Fibroblast of peridontal ligament (primary cell): ENCODE measurements at regions not wholly inside any gene's neighbourhood (a gene's known extent, or its start where the extent isn't known, plus 50 kb on each side); places are given as distances from the start of the nearest gene placed in this dataset.

Experiments used
- DNase-seq: peaks from one replicate; pipeline ENCODE4 v3.0.0-alpha.2; 2010; ENCODE audit errors: extremely low read depth

DNA sequence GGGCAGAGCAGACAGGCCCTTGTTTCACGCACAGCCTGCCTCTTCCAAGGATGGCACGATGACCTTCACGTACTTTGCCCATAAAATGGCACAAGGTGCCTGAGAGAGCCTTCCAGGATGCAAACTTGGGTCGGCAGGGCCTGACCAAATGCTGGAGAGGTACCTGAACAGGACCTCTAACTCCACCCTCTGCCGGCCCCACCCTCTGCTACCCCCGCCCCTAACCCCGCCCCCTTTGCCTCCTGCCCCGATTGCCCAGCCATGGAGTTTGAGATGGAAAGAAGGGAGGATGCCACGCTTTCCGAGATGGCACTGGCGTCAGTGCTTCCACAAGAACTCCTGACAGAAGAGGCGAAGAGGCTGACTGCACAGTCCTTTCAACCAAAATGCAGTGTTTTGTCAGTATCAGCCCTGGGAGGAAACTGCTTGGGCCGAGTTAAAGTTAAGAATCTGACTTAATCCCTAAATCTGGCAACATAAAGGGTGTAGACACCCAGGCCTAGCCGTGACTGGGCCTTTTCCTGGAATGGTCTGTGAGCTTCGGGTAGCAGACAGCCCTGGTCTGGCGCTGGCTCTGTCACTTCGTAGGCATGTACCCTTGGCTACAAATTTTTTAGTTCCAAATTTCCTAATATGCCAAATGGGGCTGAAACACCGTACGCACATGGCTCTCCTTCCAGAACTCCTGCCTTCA is 230.3 kb upstream of the RGMA start:
- no peak for DNase-seq

DNA sequence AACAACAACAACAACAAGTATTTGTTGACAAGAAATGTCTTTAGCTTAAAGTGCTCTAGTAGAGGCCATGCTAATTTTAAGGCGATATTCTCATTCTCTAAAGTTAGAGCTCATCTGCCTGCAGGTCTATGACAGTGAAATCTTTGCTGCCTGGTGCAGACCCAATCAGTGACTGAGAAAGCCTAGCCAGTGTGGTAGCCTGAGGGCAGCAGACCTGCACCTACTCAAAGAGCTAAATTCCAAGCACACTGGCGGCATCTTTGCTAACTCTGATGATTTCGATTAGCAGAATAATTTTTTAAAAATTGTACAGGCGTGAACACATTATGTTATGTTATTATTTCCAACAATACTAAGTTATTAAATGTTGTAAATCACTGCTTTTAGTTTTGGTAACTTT is 228.8 kb upstream of the RGMA start:
- DNase-seq, result no peak

DNA sequence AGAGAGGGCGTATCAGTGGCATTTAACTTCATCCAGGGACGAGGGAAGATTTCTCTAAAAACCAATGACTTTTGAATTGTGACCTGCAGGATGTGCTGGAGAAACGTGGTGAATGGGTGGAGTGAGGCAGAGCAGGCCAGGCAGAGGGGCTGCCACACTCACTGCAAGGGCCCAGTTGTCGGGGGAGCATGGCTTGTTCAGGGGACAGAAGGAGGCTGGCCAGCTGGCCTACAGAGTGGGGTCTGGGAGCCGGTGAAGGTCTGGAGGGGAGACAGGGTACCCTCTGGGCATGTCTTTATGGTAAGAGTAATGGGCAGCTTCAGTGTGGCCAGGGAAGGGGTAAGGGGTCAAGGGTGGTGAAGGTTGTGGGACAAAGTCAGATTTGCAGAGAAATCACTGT is 225.2 kb upstream of the RGMA start:
- DNase-seq, result no peak

DNA sequence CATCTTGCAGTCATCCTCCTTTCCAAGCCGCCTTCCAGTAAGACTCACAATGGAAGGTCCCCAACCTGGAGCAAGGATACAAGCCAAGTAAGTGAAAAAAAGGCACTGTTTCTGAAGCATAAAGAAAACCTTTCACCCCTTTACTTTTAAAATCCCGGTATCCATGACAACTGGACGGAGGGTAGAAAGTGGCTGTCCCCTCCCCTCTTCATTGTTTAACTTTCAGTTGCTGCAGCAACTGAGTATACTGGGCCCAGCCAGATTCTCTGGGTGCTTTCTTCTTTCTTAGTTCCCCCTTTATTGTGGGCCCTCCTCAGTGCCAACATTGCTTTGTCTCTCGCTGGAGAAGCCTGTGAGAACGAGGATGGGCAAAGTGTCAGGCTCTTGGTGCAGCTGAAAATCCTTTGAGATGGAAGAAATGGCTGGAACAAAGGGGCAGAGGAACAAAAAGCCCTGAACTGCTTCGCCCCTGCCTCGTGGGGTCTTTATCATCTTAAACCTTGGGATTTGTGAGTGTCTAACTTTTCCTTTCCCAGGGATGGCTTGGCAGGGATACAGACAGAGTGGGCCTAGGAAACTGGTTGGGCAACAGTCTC is 224.0 kb upstream of the RGMA start:
- DNase-seq, result no peak

DNA sequence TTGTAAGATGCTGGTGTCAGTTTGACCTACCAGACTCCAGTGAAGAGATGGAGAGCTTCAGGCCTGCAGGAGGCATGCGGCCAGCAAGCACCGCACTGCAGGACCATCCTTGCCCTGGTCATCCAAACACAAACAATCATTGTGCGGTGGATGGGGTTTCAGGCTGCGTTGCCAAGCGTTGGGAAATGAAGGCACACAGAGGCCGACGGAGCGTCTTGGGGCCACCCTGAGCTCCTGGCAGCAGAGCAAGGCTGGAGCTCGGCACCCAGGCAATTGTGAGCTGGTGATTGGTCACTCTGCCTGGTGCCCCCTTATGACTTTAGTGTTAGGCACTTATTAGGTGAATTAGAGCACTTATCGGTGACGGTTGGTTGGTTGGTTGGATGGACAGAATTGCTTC is 222.6 kb upstream of the RGMA start:
- DNase-seq, result no peak

DNA sequence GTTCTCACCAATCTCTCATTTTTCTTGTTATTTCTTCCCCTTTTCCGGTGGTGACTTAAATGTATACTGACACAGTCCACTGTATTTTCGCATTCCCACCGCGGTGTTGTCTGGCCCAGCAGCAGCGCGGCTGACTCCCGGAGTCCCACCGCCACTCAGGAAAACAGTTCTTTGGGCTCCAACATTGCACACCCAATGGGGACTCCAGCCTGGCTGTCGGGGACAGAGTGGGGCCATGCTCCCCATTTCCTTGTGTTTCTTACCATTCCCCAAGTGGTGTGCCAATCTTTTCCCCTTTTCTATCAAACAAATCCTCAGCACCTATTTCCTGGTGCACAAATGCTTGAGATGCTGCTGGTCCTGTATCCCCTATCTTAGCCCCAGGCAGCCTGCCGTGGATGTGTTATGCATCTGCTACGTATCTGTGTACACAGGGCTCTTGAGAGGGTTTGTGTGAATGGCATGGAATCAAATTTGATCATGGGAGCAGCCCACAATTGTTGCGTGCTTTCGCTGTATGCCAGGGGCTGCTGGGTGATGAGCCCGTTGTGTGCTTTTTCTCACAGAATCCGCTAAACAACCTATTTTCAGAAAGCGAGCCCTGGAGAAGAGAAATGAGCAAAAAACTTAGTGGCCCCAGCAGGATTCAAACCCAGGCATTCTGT is 219.1 kb upstream of the RGMA start:
- no peak for DNase-seq

DNA sequence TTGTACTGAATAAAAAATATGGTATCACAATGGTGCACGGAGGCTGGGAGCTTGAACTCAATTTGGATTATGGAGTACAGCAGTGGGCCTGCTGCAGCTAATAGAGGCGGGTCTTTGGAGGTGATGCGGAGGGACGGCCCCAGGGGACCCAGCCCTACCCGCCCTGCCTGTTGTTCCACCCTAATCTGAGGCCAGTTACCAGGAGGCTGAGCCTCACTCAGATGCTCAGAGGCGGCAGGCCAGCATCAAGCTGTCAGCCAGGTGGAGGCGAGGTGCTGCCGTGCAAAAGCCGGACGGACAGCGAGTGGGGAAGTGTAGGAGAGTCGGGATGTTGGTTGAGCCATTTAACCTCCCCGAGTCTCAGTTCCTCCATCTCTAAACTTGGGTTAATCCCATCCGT is 218.5 kb upstream of the RGMA start:
- no peak for DNase-seq

DNA sequence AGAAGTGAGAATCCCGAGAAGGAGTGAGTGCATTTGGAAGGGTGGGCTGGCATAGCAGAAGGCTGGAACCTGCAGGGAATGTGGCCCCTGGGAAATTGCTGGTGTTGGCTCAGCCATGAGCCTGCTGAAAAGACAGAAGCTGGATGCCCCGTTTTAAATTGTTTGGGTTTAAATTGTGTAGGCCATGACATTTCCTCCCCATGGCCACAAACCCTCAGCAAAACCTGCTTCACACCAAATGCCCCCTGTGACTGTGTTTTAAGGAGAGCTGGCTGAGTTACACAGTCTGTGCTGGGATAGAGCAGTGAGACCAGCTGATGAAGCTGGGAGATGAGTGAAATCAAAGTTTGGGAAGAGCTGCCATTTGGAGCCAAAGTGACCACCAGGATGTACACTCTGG is 216.3 kb upstream of the RGMA start:
- DNase-seq, result no peak

DNA sequence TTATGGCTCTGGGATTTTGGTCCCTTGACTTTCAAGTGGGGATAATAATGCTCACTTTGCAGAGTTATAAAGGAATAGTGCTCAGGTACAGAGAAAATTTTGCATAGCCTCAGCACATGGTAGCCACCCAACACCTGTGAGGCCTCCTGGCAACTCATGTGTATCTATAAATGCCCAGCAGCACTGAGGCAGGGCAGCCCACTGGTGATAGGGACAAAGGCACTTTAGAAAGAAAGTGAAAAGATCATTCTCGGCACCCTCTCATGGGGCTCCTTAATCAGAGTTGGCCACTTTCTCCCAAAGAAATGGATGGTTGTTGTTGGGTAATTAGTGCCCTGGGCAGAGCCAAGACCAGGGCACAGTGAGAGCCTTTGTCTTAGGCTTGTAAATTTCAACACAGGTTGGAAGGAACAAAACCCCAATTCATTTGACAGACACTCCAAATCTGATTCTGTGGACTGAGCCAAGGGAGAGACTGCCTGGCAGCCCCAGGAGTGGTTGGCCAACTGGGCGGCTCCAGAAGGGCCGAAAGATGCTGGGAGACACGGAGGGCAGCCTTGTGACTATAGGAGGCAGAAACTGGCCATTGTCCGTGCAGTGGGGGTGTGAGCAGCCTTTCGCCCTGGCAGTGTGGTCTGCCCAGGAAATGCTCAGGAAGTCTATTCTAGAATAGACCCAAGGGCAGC is 213.2 kb upstream of the RGMA start:
- DNase-seq, result no peak

DNA sequence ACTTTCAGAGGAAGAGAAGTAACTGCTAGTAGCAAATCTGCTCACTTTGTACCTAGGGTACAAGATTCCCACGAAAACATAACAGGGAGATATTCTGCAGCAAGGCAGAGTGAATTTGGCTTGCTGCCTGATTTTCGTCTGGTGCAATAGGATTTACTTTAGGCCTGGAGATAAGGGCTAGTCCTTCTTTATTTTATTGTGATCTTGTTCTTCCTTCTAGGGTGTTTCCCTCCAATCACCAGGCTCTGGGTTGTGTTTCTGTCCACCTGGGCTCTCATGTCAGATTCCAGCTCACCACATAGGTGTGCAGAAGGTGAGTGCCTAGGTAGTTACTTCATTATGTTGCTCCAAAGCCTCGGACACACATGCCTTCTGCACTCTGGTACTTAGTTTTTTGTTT is 211.8 kb upstream of the RGMA start:
- DNase-seq, result no peak

DNA sequence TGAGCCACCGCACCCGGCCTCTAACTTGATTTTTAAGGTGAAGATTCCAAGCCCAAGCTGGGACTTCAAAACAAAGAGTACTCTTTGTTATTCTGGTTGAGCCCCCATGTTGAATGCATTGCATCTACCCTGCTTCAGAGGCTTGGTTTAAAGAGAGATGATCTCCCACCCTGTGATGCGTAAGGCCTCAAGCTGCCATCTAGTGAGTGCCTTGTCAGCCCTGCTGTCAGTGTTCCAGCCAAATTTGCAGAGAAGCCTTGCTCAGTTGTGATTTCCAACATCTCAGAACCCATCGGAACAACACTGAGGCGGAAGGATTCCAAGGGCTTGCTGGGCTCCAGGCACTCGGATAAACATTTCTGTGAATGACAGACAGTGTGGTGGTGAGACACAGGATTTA is 210.7 kb upstream of the RGMA start:
- DNase-seq, result no peak

DNA sequence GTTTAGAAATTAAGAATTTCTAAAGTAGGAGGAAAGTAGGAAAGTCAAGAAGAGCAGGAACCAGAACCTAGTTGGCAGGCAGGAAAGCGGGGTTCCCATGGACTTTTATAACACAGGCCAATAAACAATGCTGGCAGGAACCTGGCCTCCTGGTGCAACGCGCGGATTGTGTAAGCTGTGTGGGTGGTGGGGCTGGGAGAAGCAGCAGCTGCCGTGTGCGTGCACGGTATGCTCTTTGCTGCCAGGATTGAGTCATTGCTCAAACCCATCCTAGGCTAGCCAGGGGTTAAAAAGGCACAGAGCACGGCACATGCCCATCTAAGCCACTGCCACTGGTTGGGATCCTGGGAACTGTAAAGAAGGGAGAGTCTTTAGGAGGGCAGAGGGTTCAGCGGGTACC is 209.9 kb upstream of the RGMA start:
- DNase-seq, result no peak

DNA sequence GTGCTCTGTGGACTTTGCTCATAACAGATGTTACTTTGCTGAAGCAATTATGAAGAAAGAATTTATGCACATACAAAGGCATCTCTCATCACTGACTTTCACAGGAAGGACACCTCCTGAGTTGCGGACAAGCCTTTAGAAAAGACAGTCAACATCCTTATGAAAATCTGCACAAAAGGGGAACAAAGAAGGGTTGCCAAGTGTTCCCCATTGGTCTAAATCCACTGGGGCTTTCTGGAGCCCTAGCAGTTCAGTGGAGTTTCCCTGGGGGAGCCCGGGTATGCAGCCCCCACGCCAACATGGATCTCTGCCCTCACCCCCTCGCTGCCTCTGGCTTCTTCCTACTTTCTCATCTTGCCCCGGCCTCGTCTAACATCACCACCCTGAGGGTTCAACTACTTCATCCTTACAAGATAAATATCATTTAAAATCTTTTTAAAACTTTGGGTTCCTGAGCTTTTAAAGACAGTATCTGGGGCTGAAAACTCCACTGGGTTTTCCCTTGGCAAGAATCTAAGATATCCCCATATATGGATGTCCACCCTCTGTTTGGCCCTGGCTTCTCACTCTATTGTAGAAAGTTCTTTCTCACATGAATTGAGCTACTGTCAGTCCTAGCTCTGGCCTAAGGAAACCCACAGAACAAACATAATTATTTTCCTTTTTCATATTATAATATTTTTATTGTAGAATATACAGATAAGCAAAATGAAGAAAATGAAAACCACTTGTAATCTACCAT is 207.9 kb upstream of the RGMA start:
- DNase-seq, result no peak

DNA sequence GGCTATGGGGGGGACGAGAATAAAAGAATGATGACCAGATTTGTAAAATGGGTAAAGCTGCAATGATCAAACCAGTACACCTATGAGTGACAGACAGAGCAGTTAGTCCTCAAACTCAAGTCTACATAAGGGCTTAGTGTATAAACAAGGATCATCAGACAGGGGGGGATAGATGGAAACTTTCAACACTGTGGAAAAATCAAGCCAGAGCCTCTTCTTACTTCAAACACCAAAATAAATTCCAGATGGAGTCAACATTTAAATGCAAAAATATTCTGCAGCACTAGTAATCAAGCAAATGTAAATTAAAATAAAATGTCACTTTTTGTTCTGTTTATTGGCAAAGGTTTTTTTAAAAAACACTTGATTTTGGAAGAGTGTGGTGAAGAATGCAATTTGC is 205.9 kb upstream of the RGMA start:
- no peak for DNase-seq

DNA sequence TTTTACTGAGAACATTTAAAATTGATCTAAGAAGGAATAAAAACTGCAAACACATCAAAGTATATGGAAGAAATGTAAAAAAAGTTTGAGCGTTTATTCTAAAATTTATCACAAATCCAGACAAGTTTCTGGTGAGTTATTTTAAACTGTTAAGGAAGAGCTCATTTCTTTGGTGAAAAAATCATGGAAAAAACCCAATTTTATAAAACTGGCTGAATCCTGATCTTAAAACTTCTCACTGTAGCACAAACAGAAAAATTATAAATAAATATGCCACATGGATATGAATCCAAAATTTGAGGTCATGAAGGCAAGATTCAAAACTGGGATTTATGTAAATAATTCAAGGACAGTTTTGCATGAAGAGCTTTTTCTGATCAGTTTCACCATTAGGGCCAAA is 205.1 kb upstream of the RGMA start:
- no peak for DNase-seq

DNA sequence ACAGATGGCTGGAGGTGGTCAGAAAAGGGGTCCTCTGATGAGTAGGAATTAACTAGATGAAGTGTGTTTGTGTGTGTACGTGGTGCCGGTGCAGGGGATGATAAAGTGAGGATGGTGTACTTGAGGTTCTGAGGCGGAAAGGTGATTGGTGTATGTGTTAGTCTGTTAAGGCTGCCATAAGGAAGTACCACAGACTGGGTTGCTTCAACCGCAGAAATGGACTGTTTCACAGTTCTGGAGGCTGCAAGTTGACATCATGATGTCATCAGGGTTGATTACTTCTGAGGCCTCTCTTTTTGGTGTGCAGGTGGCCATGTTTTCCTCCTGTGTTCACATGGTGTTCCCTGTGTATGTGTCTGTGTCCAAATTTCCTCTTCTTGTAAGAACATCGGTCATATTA is 202.4 kb upstream of the RGMA start:
- no peak for DNase-seq

DNA sequence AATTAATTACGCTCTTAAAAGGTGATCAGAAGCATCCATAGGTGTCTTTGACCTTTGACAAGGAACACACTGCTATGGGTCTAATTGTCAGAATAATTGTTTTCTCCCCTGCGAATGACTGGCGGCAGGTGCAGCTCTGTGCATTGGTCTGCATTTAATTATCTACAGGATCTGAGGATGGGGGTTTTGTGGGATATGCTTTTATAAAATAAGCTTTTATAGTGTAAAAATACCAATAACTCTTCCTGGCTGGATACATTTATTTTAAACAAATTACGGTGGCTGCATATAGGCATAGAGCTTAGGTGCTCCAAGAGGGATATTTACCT is 201.6 kb upstream of the RGMA start:
- no peak for DNase-seq

DNA sequence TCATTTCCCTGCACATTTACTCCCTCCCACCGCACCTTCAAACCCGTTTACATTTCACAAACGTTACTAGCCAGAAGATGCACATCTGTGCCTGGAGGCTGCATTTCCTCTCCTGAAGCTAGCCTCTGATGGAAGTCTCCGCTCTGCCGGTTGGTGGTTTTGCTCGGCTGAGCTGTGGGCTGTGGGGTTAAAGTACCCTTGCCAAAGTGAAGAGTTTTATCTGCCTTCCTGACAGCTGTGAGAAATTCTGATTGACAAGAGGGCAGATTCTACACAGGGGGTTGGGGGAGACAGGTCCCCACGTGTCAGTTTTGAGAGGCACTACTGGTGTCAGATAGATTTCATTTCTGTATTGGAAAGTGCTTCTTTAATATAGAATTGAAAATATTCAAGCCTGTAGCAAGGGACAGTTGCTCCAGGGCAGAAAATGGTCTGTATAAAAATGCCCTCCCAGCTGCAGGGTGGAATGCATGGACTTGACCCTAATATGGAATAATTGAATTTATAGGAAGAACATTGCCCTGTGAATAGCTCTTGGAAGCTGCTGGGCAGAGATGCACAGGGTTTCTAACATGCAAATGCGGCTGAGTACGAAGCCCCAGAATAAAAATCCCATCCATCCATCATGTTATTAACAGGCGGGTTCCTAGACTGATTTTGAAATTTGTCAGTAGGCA is 201.1 kb upstream of the RGMA start:
- DNase-seq, result no peak

DNA sequence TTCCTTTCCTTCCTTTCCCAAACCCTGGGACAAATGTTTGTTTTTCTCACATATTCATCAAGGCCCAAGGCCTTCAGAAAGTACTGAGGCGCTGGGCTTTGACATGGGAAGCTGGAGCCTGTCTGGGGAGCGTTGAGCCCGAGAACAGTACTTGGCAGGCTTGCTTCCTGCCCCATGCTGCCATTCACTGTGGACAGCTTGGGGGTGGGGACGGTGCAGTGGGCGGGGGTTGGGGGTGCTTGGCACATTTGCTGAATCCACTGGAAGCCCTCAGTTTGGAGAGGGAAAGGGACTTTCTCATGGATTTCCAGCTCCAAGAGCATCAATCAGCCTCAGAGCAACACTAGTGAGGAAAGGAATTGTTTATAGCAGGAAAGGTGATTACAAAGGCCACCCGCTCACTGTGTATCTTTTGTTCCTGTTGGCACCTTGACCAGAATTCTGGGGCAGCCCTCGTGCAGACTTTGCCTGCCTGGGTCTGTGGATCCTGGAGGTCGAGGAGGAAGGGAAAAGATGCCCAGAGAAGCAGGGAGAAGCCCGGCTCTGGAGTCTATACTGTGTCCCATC is 199.8 kb upstream of the RGMA start:
- DNase-seq, result no peak

DNA sequence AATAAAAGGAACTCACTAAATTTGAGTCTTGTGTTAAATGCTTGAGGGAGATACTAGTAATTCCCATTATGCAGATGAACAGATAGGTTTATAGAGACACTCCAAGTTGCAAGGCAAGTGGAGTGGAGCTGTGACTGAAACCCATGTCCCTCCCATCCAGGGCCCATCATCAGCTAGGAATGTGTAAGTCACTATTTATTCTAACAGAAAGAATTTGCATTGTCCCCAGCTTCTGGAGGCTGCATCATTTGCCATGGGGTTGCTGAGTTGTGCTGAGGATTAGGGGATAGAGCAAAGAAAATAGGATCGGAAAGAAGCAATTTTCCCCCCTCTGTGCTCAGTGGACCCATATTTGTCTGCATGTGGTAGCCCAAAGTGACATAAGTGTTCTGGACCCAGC is 197.4 kb upstream of the RGMA start:
- no peak for DNase-seq

DNA sequence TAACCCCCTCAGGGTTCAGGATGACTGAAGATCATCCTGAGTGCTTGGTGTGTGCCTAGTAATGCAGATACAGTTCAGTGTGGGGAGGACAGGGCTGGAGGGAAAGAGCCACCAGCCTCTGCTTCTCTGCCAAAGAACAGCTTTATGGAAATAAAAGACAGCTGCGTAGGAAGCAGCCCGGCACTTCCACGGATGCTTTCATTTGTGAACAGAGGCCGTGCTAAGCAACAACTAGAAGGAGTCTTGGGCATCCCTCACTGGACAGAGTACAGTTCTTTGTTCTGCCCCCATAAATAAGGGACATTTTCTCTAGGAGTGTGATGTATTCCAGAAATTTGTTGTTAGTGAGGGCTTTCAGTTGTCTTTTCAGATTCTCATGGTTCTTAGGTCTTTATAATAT is 194.8 kb upstream of the RGMA start:
- DNase-seq, result no peak

DNA sequence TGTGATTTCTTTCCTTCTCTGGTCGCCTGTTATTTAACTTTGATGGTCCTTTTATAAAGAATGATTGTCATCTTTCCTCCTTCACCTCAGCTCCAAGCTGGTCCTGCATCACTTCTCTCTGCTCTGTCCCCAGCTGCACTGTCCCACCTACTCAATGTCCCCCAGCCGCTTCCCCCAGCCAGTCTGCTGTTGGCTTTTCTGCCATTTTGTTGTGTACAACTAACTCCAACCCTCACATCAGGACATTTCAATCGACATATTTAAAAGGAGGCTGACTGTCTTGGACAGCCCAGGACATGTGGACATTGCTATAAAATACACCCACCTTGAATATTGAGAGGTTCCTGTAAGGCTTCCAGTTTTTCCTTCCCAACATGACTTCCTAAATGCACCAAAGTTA is 193.8 kb upstream of the RGMA start:
- no peak for DNase-seq
